Thyroid gland (tissue), 4 donors: ENCODE measurements at regions not wholly inside any gene's neighbourhood (a gene's known extent, or its start where the extent isn't known, plus 50 kb on each side); places are given as distances from the start of the nearest gene placed in this dataset.
"Not testable (repeated sequence)": the region's sequence is repeated elsewhere in the genome, so short reads cannot be mapped to it uniquely, and the experiment has no call there.

Source experiments
- DNase-seq, 2 donors: peaks; one replicate each; pipeline ENCODE4 v3.0.0-alpha.2; 2019
- H3K27ac ChIP-seq, 3 donors: fragments of 200-600 bp; sonication (generic); 1 replicate in 2 of 3; 2 replicates in 1 of 3; pipeline ENCODE4 v1.5.1; 2016 to 2019; ENCODE audit warnings: mild to moderate bottlenecking in 1 of 3, moderate library complexity in 1 of 3
- H3K27me3 ChIP-seq: fragments of 200-600 bp; sonication (generic); one replicate; pipeline ENCODE4 v1.5.1; 2019
- H3K36me3 ChIP-seq, 2 donors: fragments of 200-600 bp; sonication (generic); one replicate each; pipeline ENCODE4 v1.5.1; 2016 to 2019
- H3K4me1 ChIP-seq, 2 donors: fragments of 200-600 bp; sonication (generic); one replicate each; pipeline ENCODE4 v1.5.1; 2017 to 2019
- H3K4me3 ChIP-seq, 3 donors: fragments of 200-600 bp; sonication (generic); replicated peaks in 1 of 3; 1 replicate in 2 of 3; 2 replicates in 1 of 3; pipeline ENCODE4 v1.5.1; 2016; ENCODE audit warnings: mild to moderate bottlenecking in 1 of 3
- H3K9me3 ChIP-seq: fragments of 200-600 bp; sonication (generic); one replicate; pipeline ENCODE4 v1.5.1; 2017
- CTCF ChIP-seq, 6 experiments: fragments of 200-600 bp in 3 of 6; fragments of 450-650 bp in 3 of 6; sonication (generic) in 3 of 6; IDR thresholded peaks; one replicate each; pipeline ENCODE4 v1.5.1; 2016 to 2019; ENCODE audit warnings: antibody characterized with exemption in 6 of 6, mild to moderate bottlenecking in 2 of 6, inconsistent platforms in 1 of 6, moderate library complexity in 1 of 6
- POLR2A ChIP-seq, 2 donors: fragments of 450-650 bp; IDR thresholded peaks; one replicate each; pipeline ENCODE4 v1.6.1; 2017; ENCODE audit warnings: antibody characterized with exemption in 2 of 2, mild to moderate bottlenecking in 2 of 2, moderate library complexity in 1 of 2
- WGBS, 2 donors: methylation state at CpG; one replicate each; pipeline ENCODE4 v1.1.5; 2017; 5-methylcytosine and 5-hydroxymethylcytosine counted together
- intact Hi-C: fragments of 100-400 bp; cut with DNase I; formaldehyde crosslinking; loops from one replicate; pipeline ENCODE4 v1.15.1; 2023

DNA sequence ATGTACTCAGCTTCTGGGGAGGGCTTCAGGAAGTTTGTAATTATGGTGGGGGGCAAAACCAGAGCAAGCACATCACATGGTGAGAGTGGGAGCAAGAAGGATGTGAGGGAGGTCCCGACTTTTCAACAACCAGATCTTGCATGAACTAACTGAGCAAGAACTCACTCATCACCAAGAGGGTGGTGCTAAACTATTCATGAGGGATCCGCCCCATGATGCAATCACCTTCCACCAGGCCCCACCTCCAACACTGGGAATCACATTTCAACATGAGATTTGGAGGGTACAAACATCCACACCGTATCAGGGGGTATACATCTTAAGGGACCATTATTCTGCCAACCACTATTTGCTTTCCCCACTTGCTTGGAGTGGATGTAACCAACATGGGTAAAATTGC, 209.6 kb upstream of the HNRNPA3 start:
- Histone ChIP-seq H3K36me3 (no peaks in the 10 kb centered on the region), H3K4me3 (no peak overlapping the region), H3K27ac (no peak overlapping the region), H3K9me3 (no peaks in the 10 kb centered on the region), H3K4me1 (peaks cover 14 to 28% of the 10 kb centered on the region in 2 donors), H3K27me3 (no peaks in the 10 kb centered on the region)
- DNase-seq, result no peak
- intact Hi-C loops, result no loop called here
- no peak for TF ChIP-seq CTCF (IDR thresholded peaks at IDR 0.05)
- no peak for TF ChIP-seq POLR2A (IDR thresholded peaks at IDR 0.05)
- 96 to 97% methylated on average over 3 of the region's 3 CpGs for WGBS, 2 donors

GRCh38 chr2:177007726-177008125, 204.9 kb upstream of the HNRNPA3 start:
- WGBS, 2 donors, result 91 to 93% methylated on average over 16 to 17 of the region's 28 CpGs
- DNase-seq, H3K27me3 ChIP-seq, intact Hi-C loops, H3K4me1 ChIP-seq, H3K27ac ChIP-seq, H3K9me3 ChIP-seq, H3K36me3 ChIP-seq, H3K4me3 ChIP-seq: not testable (repeated sequence)

- WGBS, 2 donors, result 93% methylated on average over 17 of the region's 17 CpGs
- H3K4me3 ChIP-seq, result not testable (repeated sequence)
Measured at GRCh38 chr2:177008662-177009061, 203.9 kb upstream of the HNRNPA3 start.

DNA sequence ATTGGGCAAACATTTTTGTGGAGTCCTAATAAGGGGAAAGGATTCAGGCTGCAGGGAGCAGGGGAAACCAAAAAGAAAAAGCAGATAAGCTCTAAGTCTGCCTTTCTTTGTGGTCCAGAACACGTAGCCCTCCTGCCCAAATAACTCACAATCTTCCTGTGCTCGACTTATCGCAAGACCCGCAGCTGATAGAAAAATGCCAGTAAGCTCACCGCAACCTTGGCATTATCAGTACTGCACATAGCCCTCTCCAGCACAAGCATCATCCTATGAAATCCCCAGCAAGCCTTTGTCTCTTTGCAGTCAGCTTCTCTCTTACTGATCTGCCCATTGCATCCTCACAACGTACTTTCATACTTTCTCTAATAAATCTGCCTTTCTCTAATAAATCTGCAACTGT, 202.4 kb upstream of the HNRNPA3 start:
- no peak for DNase-seq
- intact Hi-C loops, result no loop called here
- H3K4me3 ChIP-seq, result no peak overlapping the region
- no peaks in the 10 kb centered on the region for H3K27me3 ChIP-seq
- 84 to 91% methylated on average over 6 of the region's 6 CpGs for WGBS, 2 donors
- no peaks in the 10 kb centered on the region for H3K36me3 ChIP-seq
- no peak overlapping the region for H3K27ac ChIP-seq
- TF ChIP-seq POLR2A (IDR thresholded peaks at IDR 0.05), result no peak
- no peak for TF ChIP-seq CTCF (IDR thresholded peaks at IDR 0.05)
- H3K4me1 ChIP-seq, result no peaks in the 10 kb centered on the region
- H3K9me3 ChIP-seq, result no peaks in the 10 kb centered on the region

More at GRCh38 chr2:177008662-177009061, 203.9 kb upstream of the HNRNPA3 start:
- intact Hi-C loops, H3K36me3 ChIP-seq, DNase-seq, H3K27ac ChIP-seq, H3K27me3 ChIP-seq, H3K4me1 ChIP-seq, H3K9me3 ChIP-seq: not testable (repeated sequence)

DNA sequence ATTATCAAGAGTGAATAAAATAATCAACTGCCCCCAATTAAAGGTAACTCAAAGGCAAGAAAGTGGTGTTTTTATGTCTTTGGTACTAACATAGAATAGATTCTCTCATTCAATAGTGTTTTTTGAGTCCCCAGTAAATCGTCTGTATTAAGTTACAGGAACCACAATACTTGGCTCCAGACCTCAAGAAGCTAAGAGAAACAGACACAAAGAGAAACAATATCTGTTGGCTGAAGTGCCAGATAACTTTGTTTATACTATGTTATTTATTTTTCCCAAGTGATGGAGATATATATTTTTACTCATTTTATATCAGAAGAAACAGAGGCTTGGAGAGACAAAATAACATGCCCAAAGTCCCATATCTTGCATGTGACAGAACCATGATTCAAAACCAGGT, 201.7 kb upstream of the HNRNPA3 start:
- H3K36me3 ChIP-seq, result no peaks in the 10 kb centered on the region
- 24 to 33% methylated on average over 1 of the region's 1 CpG for WGBS, 2 donors
- DNase-seq, result no peak
- intact Hi-C loops, result no loop called here
- TF ChIP-seq CTCF (IDR thresholded peaks at IDR 0.05), result no peak
- no peak for TF ChIP-seq POLR2A (IDR thresholded peaks at IDR 0.05)
- no peaks in the 10 kb centered on the region for H3K27me3 ChIP-seq
- H3K4me3 ChIP-seq, result no peak overlapping the region
- H3K27ac ChIP-seq, result no peak overlapping the region
- no peaks in the 10 kb centered on the region for H3K4me1 ChIP-seq
- no peaks in the 10 kb centered on the region for H3K9me3 ChIP-seq

DNA sequence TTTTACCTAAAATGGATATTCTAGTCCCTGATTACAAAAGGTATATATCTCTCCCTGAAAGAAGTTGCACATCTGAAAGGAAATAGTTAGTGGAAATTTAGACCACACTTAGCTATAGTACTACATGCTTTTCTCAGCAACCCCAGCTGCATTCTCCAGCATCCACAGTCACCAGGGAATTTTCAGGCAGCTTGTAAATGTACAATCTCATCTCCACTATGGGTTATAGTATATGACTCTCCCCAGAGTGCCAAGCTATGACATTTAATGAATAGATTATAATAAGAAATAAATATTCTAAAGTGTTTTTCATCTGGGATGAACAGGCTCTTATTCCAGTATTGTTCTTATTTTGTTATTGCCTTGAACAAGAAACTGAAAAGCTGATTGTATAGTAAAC, 197.6 kb upstream of the HNRNPA3 start:
- H3K9me3 ChIP-seq, result no peaks in the 10 kb centered on the region
- no peaks in the 10 kb centered on the region for H3K4me1 ChIP-seq
- no peaks in the 10 kb centered on the region for H3K27me3 ChIP-seq
- intact Hi-C loops, result no loop called here
- no peak overlapping the region for H3K27ac ChIP-seq
- DNase-seq, result no peak
- H3K36me3 ChIP-seq, result no peaks in the 10 kb centered on the region
- no peak overlapping the region for H3K4me3 ChIP-seq
- TF ChIP-seq CTCF (IDR thresholded peaks at IDR 0.05), result no peak
- TF ChIP-seq POLR2A (IDR thresholded peaks at IDR 0.05), result no peak
